DOHH2 (cell line): ENCODE measurements at regions not wholly inside any gene's neighbourhood (a gene's known extent, or its start where the extent isn't known, plus 50 kb on each side); places are given as distances from the start of the nearest gene placed in this dataset.

Source experiments
- CTCF ChIP-seq: fragments of 200-600 bp; sonication (generic); IDR thresholded peaks from one replicate; pipeline ENCODE4 v1.5.1; 2014; ENCODE audit warnings: antibody characterized with exemption, mild to moderate bottlenecking, low read depth, low read length; ENCODE audit not compliant: poor library complexity, severe bottlenecking
- EZH2phosphoT487 ChIP-seq: fragments of 200-600 bp; sonication (generic); IDR thresholded peaks from 2 replicates; pipeline ENCODE4 v1.6.1; 2017; ENCODE audit warnings: borderline replicate concordance, mild to moderate bottlenecking, antibody characterized with exemption, low read length, moderate library complexity, mixed read lengths

DNA sequence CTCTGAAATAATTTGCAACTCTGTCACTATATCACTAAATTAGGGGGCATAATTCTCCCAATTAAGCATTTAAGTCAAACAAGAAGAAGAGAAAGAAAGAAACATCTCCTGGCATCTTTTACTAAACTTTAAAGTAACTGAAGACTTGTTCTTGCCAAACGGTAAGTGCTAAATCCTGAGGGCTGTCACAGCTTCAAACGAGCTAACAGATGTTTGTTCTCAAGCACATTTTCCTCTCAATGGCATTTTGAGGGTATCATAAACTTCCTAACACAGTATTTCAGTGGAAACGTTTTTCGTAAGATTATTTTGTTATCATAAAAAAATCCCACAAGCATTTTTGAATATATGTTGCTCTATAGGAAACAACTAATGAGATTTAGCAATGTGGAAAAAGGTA is 169.5 kb upstream of the TAS2R1 start:
- TF ChIP-seq CTCF (no peak), EZH2phosphoT487 (no peak)
